ENCODE measurements at regions not wholly inside any gene's neighbourhood (a gene's known extent, or its start where the extent isn't known, plus 50 kb on each side); places are given as distances from the start of the nearest gene placed in this dataset.
A peak's percentile ranks its signal among the peaks of the same experiment; 100 is the strongest.
"Not testable (repeated sequence)": the region's sequence is repeated elsewhere in the genome, so short reads cannot be mapped to it uniquely, and the experiment has no call there.

GRCh38 chr13:22893204-22893603 is 287.6 kb upstream of the SGCG start:
- H3K4me3 ChIP-seq (ENCODE audit: low read depth, low read length): no peak overlapping the region
- no peak for TF ChIP-seq CTCF (IDR thresholded peaks at IDR 0.05; ENCODE audit: borderline replicate concordance, insufficient read depth, low read depth, low read length)

GRCh38 chr13:22893777-22894176 is 287.0 kb upstream of the SGCG start:
- no peak overlapping the region for H3K4me3 ChIP-seq (ENCODE audit: low read depth, low read length)

GRCh38 chr13:22897571-22898314 is 283.0 kb upstream of the SGCG start:
- H3K4me3 ChIP-seq (ENCODE audit: low read depth, low read length): no peak overlapping the region
- no peak for TF ChIP-seq CTCF (IDR thresholded peaks at IDR 0.05; ENCODE audit: borderline replicate concordance, insufficient read depth, low read depth, low read length)

More at GRCh38 chr13:22893777-22894176, 287.0 kb upstream of the SGCG start:
- no peak for TF ChIP-seq CTCF (IDR thresholded peaks at IDR 0.05; ENCODE audit: borderline replicate concordance, insufficient read depth, low read depth, low read length)

GRCh38 chr13:22900416-22900951 is 280.3 kb upstream of the SGCG start:
- not testable (repeated sequence) for H3K4me3 ChIP-seq (ENCODE audit: low read depth, low read length)

- H3K4me3 ChIP-seq (ENCODE audit: low read depth, low read length): no peak overlapping the region
- no peak for TF ChIP-seq CTCF (IDR thresholded peaks at IDR 0.05; ENCODE audit: borderline replicate concordance, insufficient read depth, low read depth, low read length)
Measured at GRCh38 chr13:22903301-22903700, 277.5 kb upstream of the SGCG start.

- TF ChIP-seq CTCF (IDR thresholded peaks at IDR 0.05; ENCODE audit: borderline replicate concordance, insufficient read depth, low read depth, low read length): no peak
- no peak overlapping the region for H3K4me3 ChIP-seq (ENCODE audit: low read depth, low read length)
Measured at GRCh38 chr13:22903925-22904324, 276.9 kb upstream of the SGCG start.

- H3K4me3 ChIP-seq (ENCODE audit: low read depth, low read length): peak overlapping the region; percentile 69
Measured at GRCh38 chr13:22915442-22916082, 265.2 kb upstream of the SGCG start.

GRCh38 chr13:22916276-22916675 is 264.5 kb upstream of the SGCG start:
- not testable (repeated sequence) for H3K4me3 ChIP-seq (ENCODE audit: low read depth, low read length)

More at GRCh38 chr13:22915442-22916082, 265.2 kb upstream of the SGCG start:
- no peak for TF ChIP-seq CTCF (IDR thresholded peaks at IDR 0.05; ENCODE audit: borderline replicate concordance, insufficient read depth, low read depth, low read length)

Data from GM12875 (cell line).